Stimulated activated CD4-positive, alpha-beta T cell treated with anti-CD3 and anti-CD28 coated beads, Interleukin-15, amount 100 ng/mL, for 24 hours (primary cell): ENCODE measurements at regions not wholly inside any gene's neighbourhood (a gene's known extent, or its start where the extent isn't known, plus 50 kb on each side); places are given as distances from the start of the nearest gene placed in this dataset.
"Not testable (repeated sequence)": the region's sequence is repeated elsewhere in the genome, so short reads cannot be mapped to it uniquely, and the experiment has no call there.

Source experiments
- DNase-seq: peaks from one replicate; pipeline ENCODE4 v3.0.0-alpha.2; 2020

GRCh38 chr2:84131278-84131830 lies 327.7 kb downstream of the SUCLG1 start:
- no peak for DNase-seq

- no peak for DNase-seq
Observed at GRCh38 chr2:84129018-84129417, 330.1 kb downstream of the SUCLG1 start.

GRCh38 chr2:84127812-84128211 lies 331.3 kb downstream of the SUCLG1 start:
- not testable (repeated sequence) for DNase-seq

GRCh38 chr2:84126530-84126929 lies 332.6 kb downstream of the SUCLG1 start:
- no peak for DNase-seq

GRCh38 chr2:84126084-84126483 lies 333.0 kb downstream of the SUCLG1 start:
- DNase-seq: no peak

GRCh38 chr2:84116143-84116542 lies 342.9 kb downstream of the SUCLG1 start:
- DNase-seq: no peak

- no peak for DNase-seq
Observed at GRCh38 chr2:84115173-84115857, 343.8 kb downstream of the SUCLG1 start.

GRCh38 chr2:84103816-84104527 lies 355.1 kb downstream of the SUCLG1 start:
- not testable (repeated sequence) for DNase-seq

GRCh38 chr2:84102274-84102673 lies 356.8 kb downstream of the SUCLG1 start:
- no peak for DNase-seq

GRCh38 chr2:84088656-84089055 lies 370.4 kb downstream of the SUCLG1 start:
- no peak for DNase-seq

GRCh38 chr2:84085562-84085961 lies 373.5 kb downstream of the SUCLG1 start:
- no peak for DNase-seq

- no peak for DNase-seq
Observed at GRCh38 chr2:84084856-84085255, 374.2 kb downstream of the SUCLG1 start.

- DNase-seq: no peak
Observed at GRCh38 chr2:84083984-84084383, 375.1 kb downstream of the SUCLG1 start.

- no peak for DNase-seq
Observed at GRCh38 chr2:84078471-84078870, 380.6 kb downstream of the SUCLG1 start.

- peak; percentile 12 for DNase-seq
Observed at GRCh38 chr2:84077496-84077895, 381.6 kb downstream of the SUCLG1 start.

- DNase-seq: no peak
Observed at GRCh38 chr2:84071050-84071449, 388.0 kb downstream of the SUCLG1 start.

- DNase-seq: no peak
Observed at GRCh38 chr2:84065857-84066256, 393.2 kb downstream of the SUCLG1 start.

- no peak for DNase-seq
Observed at GRCh38 chr2:84057917-84058560, 401.0 kb downstream of the SUCLG1 start.

GRCh38 chr2:84055816-84056215 lies 403.3 kb downstream of the SUCLG1 start:
- no peak for DNase-seq

- not testable (repeated sequence) for DNase-seq
Observed at GRCh38 chr2:84054577-84054976, 404.5 kb downstream of the SUCLG1 start.

GRCh38 chr2:84052913-84053312 lies 406.2 kb downstream of the SUCLG1 start:
- DNase-seq: no peak

GRCh38 chr2:84052043-84052442 lies 407.0 kb downstream of the SUCLG1 start:
- no peak for DNase-seq

GRCh38 chr2:84048964-84049363 lies 410.1 kb downstream of the SUCLG1 start:
- DNase-seq: no peak

GRCh38 chr2:84041506-84041905 lies 417.6 kb downstream of the SUCLG1 start:
- no peak for DNase-seq
